ENCODE measurements at regions not wholly inside any gene's neighbourhood (a gene's known extent, or its start where the extent isn't known, plus 50 kb on each side); places are given as distances from the start of the nearest gene placed in this dataset.
"Not testable (repeated sequence)": the region's sequence is repeated elsewhere in the genome, so short reads cannot be mapped to it uniquely, and the experiment has no call there.

DNA sequence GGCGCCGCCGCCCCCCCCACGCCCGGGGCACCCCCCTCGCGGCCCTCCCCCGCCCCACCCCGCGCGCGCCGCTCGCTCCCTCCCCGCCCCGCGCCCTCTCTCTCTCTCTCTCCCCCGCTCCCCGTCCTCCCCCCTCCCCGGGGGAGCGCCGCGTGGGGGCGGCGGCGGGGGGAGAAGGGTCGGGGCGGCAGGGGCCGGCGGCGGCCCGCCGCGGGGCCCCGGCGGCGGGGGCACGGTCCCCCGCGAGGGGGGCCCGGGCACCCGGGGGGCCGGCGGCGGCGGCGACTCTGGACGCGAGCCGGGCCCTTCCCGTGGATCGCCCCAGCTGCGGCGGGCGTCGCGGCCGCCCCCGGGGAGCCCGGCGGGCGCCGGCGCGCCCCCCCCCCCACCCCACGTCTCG, 2121.5 kb upstream of the TPTE start:
- not testable (repeated sequence) for TF ChIP-seq CTCF (IDR thresholded peaks at IDR 0.05); POLR2AphosphoS5 (IDR thresholded peaks at IDR 0.05); POLR2A (IDR thresholded peaks at IDR 0.05; ENCODE audit: low read depth); EP300 (IDR thresholded peaks at IDR 0.05)

Measured in esophagus muscularis mucosa (tissue), 4 donors.